ENCODE measurements at regions not wholly inside any gene's neighbourhood (a gene's known extent, or its start where the extent isn't known, plus 50 kb on each side); places are given as distances from the start of the nearest gene placed in this dataset.

DNA sequence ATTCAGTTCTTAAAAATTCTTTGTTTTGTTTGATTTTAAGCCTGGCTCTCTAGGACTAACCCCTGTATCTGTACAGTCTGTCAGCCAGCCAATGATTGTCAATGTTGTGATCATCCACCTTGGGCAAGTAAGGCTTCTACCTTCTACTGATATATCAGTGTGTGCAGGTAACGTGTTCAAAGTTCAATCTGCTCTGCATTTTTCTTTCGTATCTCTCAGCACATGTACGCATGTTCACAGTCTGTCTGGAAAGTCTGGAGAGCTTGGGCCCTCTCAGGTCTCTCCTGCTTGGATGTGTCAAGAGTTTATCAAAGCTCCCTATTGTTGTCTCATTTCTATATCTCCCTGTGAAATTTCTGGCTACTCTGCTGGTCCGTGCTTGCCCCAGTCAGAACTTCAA, 138.6 kb upstream of the VRK1 start:
- H3K27ac ChIP-seq (ENCODE audit: low read depth, low read length, poor library complexity, severe bottlenecking) = no peak overlapping the region
- H2AFZ ChIP-seq (ENCODE audit: low read length) = no peak overlapping the region
- no peak overlapping the region for H3K4me3 ChIP-seq (ENCODE audit: low read depth, low read length, poor library complexity, severe bottlenecking)
- H3K9me2 ChIP-seq (ENCODE audit: low read depth, low read length) = no peaks in the 10 kb centered on the region
- no peaks in the 10 kb centered on the region for H3K4me1 ChIP-seq (ENCODE audit: insufficient read depth, low read length, severe bottlenecking)
- H4K20me1 ChIP-seq (ENCODE audit: insufficient read depth, low read length) = no peaks in the 10 kb centered on the region
- no peaks in the 10 kb centered on the region for H3K27me3 ChIP-seq (ENCODE audit: insufficient read depth, low read length)
- H3F3A ChIP-seq (ENCODE audit: insufficient read depth, low read length) = no peaks in the 10 kb centered on the region
- H3K36me3 ChIP-seq (ENCODE audit: insufficient read depth, low read length) = no peaks in the 10 kb centered on the region
- H3K9me3 ChIP-seq (ENCODE audit: low read length) = no peaks in the 10 kb centered on the region
- no peak for TF ChIP-seq EZH2 (IDR thresholded peaks at IDR 0.05; ENCODE audit: borderline replicate concordance, low read length)
- TF ChIP-seq, protein P1, sequence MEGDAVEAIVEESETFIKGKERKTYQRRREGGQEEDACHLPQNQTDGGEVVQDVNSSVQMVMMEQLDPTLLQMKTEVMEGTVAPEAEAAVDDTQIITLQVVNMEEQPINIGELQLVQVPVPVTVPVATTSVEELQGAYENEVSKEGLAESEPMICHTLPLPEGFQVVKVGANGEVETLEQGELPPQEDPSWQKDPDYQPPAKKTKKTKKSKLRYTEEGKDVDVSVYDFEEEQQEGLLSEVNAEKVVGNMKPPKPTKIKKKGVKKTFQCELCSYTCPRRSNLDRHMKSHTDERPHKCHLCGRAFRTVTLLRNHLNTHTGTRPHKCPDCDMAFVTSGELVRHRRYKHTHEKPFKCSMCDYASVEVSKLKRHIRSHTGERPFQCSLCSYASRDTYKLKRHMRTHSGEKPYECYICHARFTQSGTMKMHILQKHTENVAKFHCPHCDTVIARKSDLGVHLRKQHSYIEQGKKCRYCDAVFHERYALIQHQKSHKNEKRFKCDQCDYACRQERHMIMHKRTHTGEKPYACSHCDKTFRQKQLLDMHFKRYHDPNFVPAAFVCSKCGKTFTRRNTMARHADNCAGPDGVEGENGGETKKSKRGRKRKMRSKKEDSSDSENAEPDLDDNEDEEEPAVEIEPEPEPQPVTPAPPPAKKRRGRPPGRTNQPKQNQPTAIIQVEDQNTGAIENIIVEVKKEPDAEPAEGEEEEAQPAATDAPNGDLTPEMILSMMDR (IDR thresholded peaks at IDR 0.05; ENCODE audit: low read length) = no peak
- no peak overlapping the region for H3K9ac ChIP-seq (ENCODE audit: low read length)
- no peaks in the 10 kb centered on the region for H3K79me2 ChIP-seq (ENCODE audit: insufficient read depth, low read length)
- no peak overlapping the region for H3K4me2 ChIP-seq (ENCODE audit: low read length)

DNA sequence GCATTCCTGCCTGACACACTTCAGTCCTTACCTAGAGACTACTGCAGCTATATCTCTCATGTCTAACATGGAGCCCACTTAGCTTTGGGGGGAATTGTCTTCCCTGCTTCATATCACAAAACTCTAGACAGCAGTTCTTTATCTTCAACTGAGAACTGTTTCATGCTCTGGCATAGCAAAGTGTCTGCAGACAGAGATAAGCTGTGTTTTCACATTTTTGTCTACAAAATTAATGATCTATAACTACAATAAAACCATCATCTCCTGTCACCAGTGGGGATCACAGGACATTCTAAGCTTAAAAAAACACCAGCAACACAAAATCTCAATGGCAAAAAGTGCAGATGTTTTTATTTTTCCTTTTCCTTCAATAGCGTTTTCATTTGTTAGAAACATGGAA, 137.1 kb upstream of the VRK1 start:
- H3F3A ChIP-seq (ENCODE audit: insufficient read depth, low read length) = no peaks in the 10 kb centered on the region
- H3K4me2 ChIP-seq (ENCODE audit: low read length) = no peak overlapping the region
- no peaks in the 10 kb centered on the region for H3K27me3 ChIP-seq (ENCODE audit: insufficient read depth, low read length)
- no peaks in the 10 kb centered on the region for H3K79me2 ChIP-seq (ENCODE audit: insufficient read depth, low read length)
- H3K27ac ChIP-seq (ENCODE audit: low read depth, low read length, poor library complexity, severe bottlenecking) = no peak overlapping the region
- no peaks in the 10 kb centered on the region for H3K4me1 ChIP-seq (ENCODE audit: insufficient read depth, low read length, severe bottlenecking)
- H3K9ac ChIP-seq (ENCODE audit: low read length) = no peak overlapping the region
- H3K36me3 ChIP-seq (ENCODE audit: insufficient read depth, low read length) = no peaks in the 10 kb centered on the region
- TF ChIP-seq, protein P1 (IDR thresholded peaks at IDR 0.05; ENCODE audit: low read length) = no peak
- TF ChIP-seq EZH2 (IDR thresholded peaks at IDR 0.05; ENCODE audit: borderline replicate concordance, low read length) = no peak
- no peaks in the 10 kb centered on the region for H3K9me2 ChIP-seq (ENCODE audit: low read depth, low read length)
- H3K9me3 ChIP-seq (ENCODE audit: low read length) = no peaks in the 10 kb centered on the region
- no peak overlapping the region for H3K4me3 ChIP-seq (ENCODE audit: low read depth, low read length, poor library complexity, severe bottlenecking)
- no peak overlapping the region for H2AFZ ChIP-seq (ENCODE audit: low read length)
- no peaks in the 10 kb centered on the region for H4K20me1 ChIP-seq (ENCODE audit: insufficient read depth, low read length)

DNA sequence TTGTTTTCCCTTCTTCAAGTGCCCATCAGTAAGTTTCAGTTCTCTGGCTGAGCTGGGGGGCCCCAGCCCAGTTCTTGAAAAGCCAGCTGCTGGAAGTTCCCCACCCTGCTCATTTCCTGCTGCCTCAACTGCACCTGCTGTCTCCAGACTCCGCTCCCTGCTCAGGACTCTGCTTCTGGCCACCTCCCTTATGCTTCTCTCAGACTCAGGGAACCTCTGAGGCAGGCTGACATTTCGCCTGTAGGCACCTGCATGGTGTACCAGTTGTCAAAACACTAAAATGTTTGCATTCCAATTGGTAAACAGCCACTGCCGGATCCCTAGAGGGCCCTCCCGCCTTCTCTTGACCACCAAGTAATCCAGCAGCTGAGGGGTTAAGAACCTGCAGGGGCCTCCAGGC, 136.5 kb upstream of the VRK1 start:
- Histone ChIP-seq H3K9ac (ENCODE audit: low read length) (no peak overlapping the region), H3K9me3 (ENCODE audit: low read length) (no peaks in the 10 kb centered on the region), H3K4me1 (ENCODE audit: insufficient read depth, low read length, severe bottlenecking) (no peaks in the 10 kb centered on the region), H3K27ac (ENCODE audit: low read depth, low read length, poor library complexity, severe bottlenecking) (no peak overlapping the region), H3K9me2 (ENCODE audit: low read depth, low read length) (no peaks in the 10 kb centered on the region), H3K4me2 (ENCODE audit: low read length) (no peak overlapping the region), H3K36me3 (ENCODE audit: insufficient read depth, low read length) (no peaks in the 10 kb centered on the region), H3F3A (ENCODE audit: insufficient read depth, low read length) (no peaks in the 10 kb centered on the region), H3K27me3 (ENCODE audit: insufficient read depth, low read length) (no peaks in the 10 kb centered on the region), H3K79me2 (ENCODE audit: insufficient read depth, low read length) (no peaks in the 10 kb centered on the region), H2AFZ (ENCODE audit: low read length) (no peak overlapping the region), H3K4me3 (ENCODE audit: low read depth, low read length, poor library complexity, severe bottlenecking) (no peak overlapping the region), H4K20me1 (ENCODE audit: insufficient read depth, low read length) (no peaks in the 10 kb centered on the region)
- TF ChIP-seq, protein P1 (IDR thresholded peaks at IDR 0.05; ENCODE audit: low read length) = no peak
- TF ChIP-seq EZH2 (IDR thresholded peaks at IDR 0.05; ENCODE audit: borderline replicate concordance, low read length) = no peak
